CD4-positive, alpha-beta T cell (primary cell): ENCODE measurements at regions not wholly inside any gene's neighbourhood (a gene's known extent, or its start where the extent isn't known, plus 50 kb on each side); places are given as distances from the start of the nearest gene placed in this dataset.

Experiments used
- ATAC-seq: fragments of 200-7000 bp; cut with Tn5 transposase; one replicate; pipeline ENCODE4 v1.10.0; 2022; ENCODE audit warnings: mild to moderate bottlenecking; ENCODE audit not compliant: poor library complexity
- CTCF ChIA-PET: fragments of 350-600 bp; sonication (Branson Sonifier 250); formaldehyde crosslinking; loops from one replicate; lab custom pipeline; 2021; ENCODE audit warnings: antibody characterized with exemption, inconsistent platforms; lab: Charles Lee
- POLR2A ChIA-PET: fragments of 350-600 bp; sonication (Branson Sonifier 250); formaldehyde crosslinking; loops from one replicate; lab custom pipeline; 2021; ENCODE audit warnings: antibody characterized with exemption, inconsistent platforms; lab: Charles Lee
- DNase-seq, 14 experiments: peaks; one replicate each; pipeline ENCODE4 v3.0.0-alpha.2; 2013 to 2020; ENCODE audit warnings: mixed read lengths in 2 of 14
- H3K27ac ChIP-seq, 2 donors: one replicate each; pipeline versions ENCODE4 v1.5.1 to v1.7.0; 2013; ENCODE audit warnings: low read length in 2 of 2, low read depth in 1 of 2, mild to moderate bottlenecking in 1 of 2
- H3K27me3 ChIP-seq, 2 experiments: 1 replicate in 1 of 2; 2 replicates in 1 of 2; pipeline versions ENCODE4 v1.6.1 to v1.7.0; 2013; ENCODE audit warnings: low read length in 2 of 2, control low read depth in 1 of 2, mild to moderate bottlenecking in 1 of 2, moderate library complexity in 1 of 2; ENCODE audit not compliant: insufficient read depth in 2 of 2, control insufficient read depth in 1 of 2
- H3K36me3 ChIP-seq: one replicate; pipeline ENCODE4 v1.6.1; 2013; ENCODE audit warnings: low read length, control low read depth; ENCODE audit not compliant: insufficient read depth
- H3K4me1 ChIP-seq: one replicate; pipeline ENCODE4 v1.6.1; 2013; ENCODE audit warnings: low read length, control low read depth; ENCODE audit not compliant: insufficient read depth
- H3K4me3 ChIP-seq: one replicate; pipeline ENCODE4 v1.5.1; 2013; ENCODE audit warnings: mild to moderate bottlenecking, low read length, moderate library complexity
- H3K9me3 ChIP-seq, 2 experiments: 1 replicate in 1 of 2; 2 replicates in 1 of 2; pipeline versions ENCODE4 v1.6.1 to v1.7.0; 2013; ENCODE audit warnings: low read length in 2 of 2, mild to moderate bottlenecking in 2 of 2, control low read depth in 1 of 2, moderate library complexity in 1 of 2; ENCODE audit not compliant: control insufficient read depth in 1 of 2, insufficient read depth in 1 of 2
- H3K27ac Mint-ChIP-seq: one replicate; pipeline ENCODE4 v1.8.0; 2020; ENCODE audit warnings: mixed read lengths
- H3K27me3 Mint-ChIP-seq: one replicate; pipeline ENCODE4 v1.8.0; 2021; ENCODE audit warnings: mixed read lengths
- H3K36me3 Mint-ChIP-seq: one replicate; pipeline ENCODE4 v1.8.0; 2021; ENCODE audit warnings: low read depth, mixed read lengths
- H3K4me1 Mint-ChIP-seq: one replicate; pipeline ENCODE4 v1.8.0; 2021; ENCODE audit warnings: low read depth, mixed read lengths
- H3K4me3 Mint-ChIP-seq: one replicate; pipeline ENCODE4 v1.8.0; 2020; ENCODE audit warnings: mild to moderate bottlenecking, mixed read lengths
- H3K9me3 Mint-ChIP-seq: one replicate; pipeline ENCODE4 v1.8.0; 2020; ENCODE audit warnings: mixed read lengths
- CTCF ChIP-seq: fragments of 200-600 bp; IDR thresholded peaks from one replicate; pipeline ENCODE4 v1.8.0; 2022; ENCODE audit warnings: antibody characterized with exemption, mild to moderate bottlenecking
- intact Hi-C, 2 experiments: fragments of 100-400 bp; cut with DNase I in 1 of 2; cut with micrococcal nuclease in 1 of 2; formaldehyde crosslinking; loops; one replicate each; pipeline versions ENCODE4 v1.15.1 to v1.9.0; 2023 to 2025; cut with DNase I, micrococcal nuclease

- DNase-seq, result no peak
- Histone ChIP-seq H3K4me1 (no peaks in the 10 kb centered on the region), H3K4me3 (no peak overlapping the region), H3K9me3 (no peaks in the 10 kb centered on the region), H3K36me3 (no peaks in the 10 kb centered on the region), H3K27me3 (peaks cover 14 to 23% of the 10 kb centered on the region in 2 experiments), H3K27ac (no peak overlapping the region)
- no peaks in the 10 kb centered on the region for H3K4me1 Mint-ChIP-seq
- H3K4me3 Mint-ChIP-seq, result no peak overlapping the region
- POLR2A ChIA-PET, result no interaction called here
- intact Hi-C loops, result no loop called here
- peaks cover 2% of the 10 kb centered on the region for H3K9me3 Mint-ChIP-seq
- no peak overlapping the region for H3K27ac Mint-ChIP-seq
- H3K27me3 Mint-ChIP-seq, result peaks cover 38% of the 10 kb centered on the region
- TF ChIP-seq CTCF, result no peak
- no peaks in the 10 kb centered on the region for H3K36me3 Mint-ChIP-seq
- ATAC-seq, result no peak
- CTCF ChIA-PET, result no interaction called here
Observed at GRCh38 chr6:132934496-132934895, 120.1 kb downstream of the RPS12 start.

- H3K27ac Mint-ChIP-seq, result no peak overlapping the region
- peaks cover 13 to 14% of the 10 kb centered on the region in 2 experiments for H3K27me3 ChIP-seq
- peaks cover 4% of the 10 kb centered on the region for H3K9me3 Mint-ChIP-seq
- DNase-seq (no peak), ATAC-seq (no peak)
- no peaks in the 10 kb centered on the region for H3K36me3 ChIP-seq
- no peak for TF ChIP-seq CTCF
- no peak overlapping the region for H3K27ac ChIP-seq
- CTCF ChIA-PET, result no interaction called here
- H3K4me1 ChIP-seq, result no peaks in the 10 kb centered on the region
- H3K27me3 Mint-ChIP-seq, result peaks cover 28% of the 10 kb centered on the region
- peaks cover 0 to 4% of the 10 kb centered on the region in 2 experiments for H3K9me3 ChIP-seq
- POLR2A ChIA-PET, result no interaction called here
- no peaks in the 10 kb centered on the region for H3K36me3 Mint-ChIP-seq
- intact Hi-C loops, result no loop called here
- H3K4me3 Mint-ChIP-seq, result no peak overlapping the region
- no peaks in the 10 kb centered on the region for H3K4me1 Mint-ChIP-seq
- H3K4me3 ChIP-seq, result no peak overlapping the region
Observed at GRCh38 chr6:132936646-132937045, 122.3 kb downstream of the RPS12 start.

GRCh38 chr6:132937466-132937906 is 123.1 kb downstream of the RPS12 start:
- Mint-ChIP-seq H3K36me3 (no peaks in the 10 kb centered on the region), H3K4me3 (no peak overlapping the region), H3K27me3 (peaks cover 26% of the 10 kb centered on the region), H3K27ac (no peak overlapping the region), H3K9me3 (peaks cover 4% of the 10 kb centered on the region), H3K4me1 (no peaks in the 10 kb centered on the region)
- Histone ChIP-seq H3K27me3 (peaks cover 8 to 15% of the 10 kb centered on the region in 2 experiments), H3K27ac (no peak overlapping the region), H3K4me1 (no peaks in the 10 kb centered on the region), H3K4me3 (no peak overlapping the region), H3K9me3 (peaks cover 0 to 4% of the 10 kb centered on the region in 2 experiments), H3K36me3 (no peaks in the 10 kb centered on the region)
- POLR2A ChIA-PET, result no interaction called here
- peak in 2 of 14 experiments; percentile 5 to 6 for DNase-seq
- CTCF ChIA-PET, result no interaction called here
- ATAC-seq, result no peak
- intact Hi-C loops, result no loop called here
- TF ChIP-seq CTCF, result no peak
